ENCODE measurements at regions not wholly inside any gene's neighbourhood (a gene's known extent, or its start where the extent isn't known, plus 50 kb on each side); places are given as distances from the start of the nearest gene placed in this dataset.
"Not testable (repeated sequence)": the region's sequence is repeated elsewhere in the genome, so short reads cannot be mapped to it uniquely, and the experiment has no call there.

DNA sequence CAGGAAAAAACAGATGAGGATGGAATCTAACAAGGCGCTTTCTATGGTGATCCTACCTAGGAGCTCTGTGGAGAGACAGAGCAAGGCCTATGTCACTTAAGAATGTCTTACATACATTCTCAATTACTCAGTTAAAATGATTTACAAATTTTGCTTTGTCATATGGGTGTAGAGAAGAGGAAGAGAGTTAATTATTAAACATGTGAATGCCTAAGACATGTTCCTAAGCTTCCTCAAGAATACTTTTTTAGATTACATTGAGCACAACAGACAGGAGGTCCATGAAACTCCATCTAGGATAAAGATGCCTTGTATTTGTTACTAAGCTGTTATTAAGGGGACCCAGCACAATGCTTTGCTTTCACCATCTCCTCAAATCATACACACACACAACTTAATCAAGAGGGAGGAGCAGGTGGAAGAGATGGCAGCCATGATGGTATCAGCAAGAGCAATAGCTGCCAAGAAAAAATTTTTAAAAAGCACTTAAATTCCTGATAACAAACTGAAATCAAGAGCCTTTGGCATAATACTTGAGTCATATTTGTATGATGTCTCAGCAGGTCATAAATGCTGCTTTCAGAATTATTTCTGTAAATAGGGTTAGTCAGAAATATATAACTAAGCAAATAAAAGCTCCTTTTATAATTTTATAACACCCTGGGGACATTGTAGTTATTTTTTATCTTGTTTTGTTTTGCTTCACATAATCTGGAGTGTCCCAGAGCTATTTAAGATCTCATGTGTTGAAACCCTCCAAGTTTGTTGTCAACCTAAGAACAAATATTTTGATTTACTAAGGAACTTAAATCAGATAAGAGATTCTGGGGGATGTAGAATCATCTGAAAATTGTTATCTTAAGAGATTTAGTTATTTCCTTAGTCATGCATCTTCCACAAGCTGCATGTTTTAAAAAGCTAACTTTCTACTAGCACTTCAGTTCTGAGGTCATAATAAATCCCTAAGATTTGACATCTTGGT, 70.0 kb upstream of the CD2AP start:
- Mint-ChIP-seq H3K4me1 (no peaks in the 10 kb centered on the region), H3K27me3 (no peaks in the 10 kb centered on the region), H3K27ac (no peak overlapping the region), H3K36me3 (ENCODE audit: low read depth) (no peaks in the 10 kb centered on the region), H3K9me3 (ENCODE audit: low read depth) (no peaks in the 10 kb centered on the region), H3K4me3 (no peak overlapping the region)
- intact Hi-C loops (cut with DNase I, micrococcal nuclease), result no loop called here
- no peak for DNase-seq
- POLR2A ChIA-PET, result no interaction called here
- CTCF ChIA-PET, result interaction anchor here (0.6 to 1.4 kb wide), 3 partner anchors 12 to 373 kb away, joined by 3 to 4 read pairs (median 4); no protein-coding TSS in a partner anchor
- no peak for ATAC-seq

DNA sequence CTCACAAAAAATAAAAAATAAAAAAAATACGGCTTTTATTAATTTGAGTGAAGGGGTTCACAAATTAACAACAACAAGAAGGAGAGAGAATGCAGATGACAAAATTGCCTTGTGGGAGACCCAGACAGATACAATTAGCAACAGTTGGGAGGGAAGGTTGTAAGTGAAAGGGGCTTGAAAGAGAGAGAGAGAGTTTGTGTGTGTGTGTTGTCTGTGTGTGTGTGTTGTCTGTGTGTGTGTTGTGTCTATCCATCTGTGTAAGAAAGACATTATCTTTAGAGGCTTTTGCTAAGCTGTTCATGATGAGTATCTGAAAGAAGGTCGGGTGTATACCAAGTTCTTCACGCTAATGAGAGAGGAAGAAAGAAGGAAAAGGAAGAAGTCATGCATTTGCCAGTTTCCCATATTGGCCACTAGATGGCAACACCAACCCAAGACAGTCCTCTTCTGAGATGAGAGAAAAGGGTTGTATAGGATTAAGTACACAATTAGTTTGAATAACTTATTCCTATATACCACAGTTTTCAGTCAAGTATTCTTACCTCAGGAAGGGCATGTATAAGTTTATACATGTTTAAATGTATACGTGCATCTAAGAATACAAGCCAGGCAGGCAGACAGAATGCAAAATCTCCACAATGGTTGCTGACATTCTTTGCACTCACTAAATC, 63.7 kb upstream of the CD2AP start:
- Mint-ChIP-seq H3K36me3 (ENCODE audit: low read depth) (no peaks in the 10 kb centered on the region), H3K9me3 (ENCODE audit: low read depth) (no peaks in the 10 kb centered on the region), H3K4me1 (peaks cover 14% of the 10 kb centered on the region), H3K27me3 (no peaks in the 10 kb centered on the region), H3K27ac (peak overlapping the region; percentile 83), H3K4me3 (peak overlapping the region; percentile 72)
- DNase-seq (peak; percentile 46), ATAC-seq (peak; percentile 84)
- CTCF ChIA-PET, result interaction anchor here (0.7 to 2.1 kb wide), 10 partner anchors 9 to 394 kb away, joined by 3 to 10 read pairs (median 4); partner anchors contain the start of genes CD2AP and OPN5
- POLR2A ChIA-PET, result no interaction called here
- intact Hi-C loops (cut with DNase I, micrococcal nuclease), result loop anchor here (1.0 to 5.0 kb wide), 7 partner anchors 63 to 366 kb away; partner anchors contain the start of gene CD2AP (in 1 of the 2)

DNA sequence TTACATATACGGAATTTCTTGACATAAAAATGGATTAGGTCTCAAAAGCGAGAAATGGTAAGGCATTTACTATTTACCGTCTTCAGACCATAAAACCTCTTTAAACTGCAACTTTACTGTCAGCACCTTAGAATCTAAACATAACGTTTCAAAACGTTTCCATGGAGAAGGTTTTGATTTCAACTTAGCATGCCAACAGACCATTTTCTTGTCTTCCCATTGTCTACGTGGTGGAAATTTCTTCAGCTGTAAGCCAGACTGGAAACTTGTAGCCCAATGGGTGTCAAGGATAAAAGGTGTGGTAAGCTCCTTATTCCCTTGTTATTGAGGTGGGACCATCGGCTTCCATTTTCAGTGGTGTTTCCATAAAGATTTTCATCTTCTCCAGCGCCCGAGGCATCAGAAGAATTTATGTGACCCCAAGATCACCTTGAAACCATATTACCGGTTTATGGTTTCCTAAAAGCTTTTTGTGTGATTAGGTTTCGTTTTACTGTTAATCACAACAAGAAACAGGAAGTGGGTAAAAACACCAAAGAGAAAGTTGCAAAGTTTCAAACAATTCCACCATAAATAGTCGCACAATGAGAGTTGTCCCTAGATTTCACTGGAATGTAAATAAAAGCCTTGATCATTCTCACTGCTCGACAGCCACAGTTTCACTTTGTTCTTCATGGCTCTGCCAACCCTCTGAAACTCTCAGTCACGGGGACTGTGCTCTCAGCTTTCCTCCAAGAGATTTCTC, 63.0 kb upstream of the CD2AP start:
- H3K27ac Mint-ChIP-seq, result peak overlapping the region; percentile 83
- ChIA-PET CTCF (interaction anchor here (0.7 to 2.1 kb wide), 12 partner anchors 8 to 393 kb away, joined by 3 to 8 read pairs (median 4); partner anchors contain the start of genes CD2AP and OPN5), POLR2A (no interaction called here)
- ATAC-seq, result peak; percentile 40
- peak; percentile 15 for DNase-seq
- H3K4me1 Mint-ChIP-seq, result peaks cover 14% of the 10 kb centered on the region
- H3K9me3 Mint-ChIP-seq (ENCODE audit: low read depth), result no peaks in the 10 kb centered on the region
- peak overlapping the region; percentile 72 for H3K4me3 Mint-ChIP-seq
- H3K27me3 Mint-ChIP-seq, result no peaks in the 10 kb centered on the region
- no peaks in the 10 kb centered on the region for H3K36me3 Mint-ChIP-seq (ENCODE audit: low read depth)
- intact Hi-C loops (cut with DNase I, micrococcal nuclease), result loop anchor here (1.0 to 5.0 kb wide), 7 partner anchors 63 to 366 kb away; partner anchors contain the start of gene CD2AP (in 1 of the 2)

DNA sequence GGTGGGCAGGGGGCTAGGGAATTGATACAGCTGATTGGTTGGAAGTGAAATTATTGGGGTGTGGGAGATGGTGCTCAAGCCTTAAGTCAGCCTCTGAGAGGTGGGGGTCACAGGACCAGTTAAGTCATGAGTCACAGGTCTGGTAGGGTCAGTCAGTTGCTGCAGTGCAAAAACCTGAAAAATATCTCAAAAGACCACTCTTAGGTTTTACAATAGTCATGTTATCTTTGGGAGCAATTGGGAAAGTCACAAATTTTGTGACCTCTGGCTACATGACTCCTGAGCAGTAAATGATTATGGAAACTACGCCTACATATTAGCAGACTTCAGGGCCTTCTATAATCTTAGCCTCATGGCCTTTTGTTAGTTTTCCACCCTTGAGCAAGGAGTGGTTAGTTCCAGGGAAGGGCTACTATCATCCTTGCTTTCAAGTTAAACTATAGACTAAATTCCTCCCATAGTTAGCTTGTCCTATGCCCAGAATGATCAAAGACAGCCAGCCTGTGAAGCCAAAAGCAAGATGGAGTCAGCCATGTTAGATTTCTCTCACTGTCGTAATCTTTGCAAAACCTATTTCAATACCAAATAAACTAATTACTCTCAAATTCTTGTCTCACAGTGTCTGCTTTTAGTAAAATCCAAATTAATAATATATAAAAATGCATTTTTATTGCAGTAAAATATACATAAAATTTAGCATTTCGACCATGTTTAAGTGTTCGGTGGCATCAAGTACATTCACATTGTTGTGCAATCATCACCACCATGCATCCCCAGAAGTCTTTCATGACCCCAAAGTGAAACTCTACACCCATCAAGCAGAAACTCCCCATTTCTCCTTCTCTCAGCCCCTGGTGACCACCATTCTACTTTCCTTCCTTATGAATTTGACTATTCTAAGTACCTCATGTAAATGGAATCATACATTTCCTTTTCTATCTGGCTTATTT, 60.9 kb upstream of the CD2AP start:
- ATAC-seq, result no peak
- peaks cover 14% of the 10 kb centered on the region for H3K4me1 Mint-ChIP-seq
- H3K27me3 Mint-ChIP-seq, result no peaks in the 10 kb centered on the region
- H3K36me3 Mint-ChIP-seq (ENCODE audit: low read depth), result no peaks in the 10 kb centered on the region
- ChIA-PET POLR2A (no interaction called here), CTCF (interaction anchor here (0.7 to 2.1 kb wide), 4 partner anchors 12 to 364 kb away, joined by 3 to 8 read pairs (median 4); no protein-coding TSS in a partner anchor)
- no peaks in the 10 kb centered on the region for H3K9me3 Mint-ChIP-seq (ENCODE audit: low read depth)
- H3K4me3 Mint-ChIP-seq, result no peak overlapping the region
- no peak for DNase-seq
- H3K27ac Mint-ChIP-seq, result peak overlapping the region; percentile 21
- intact Hi-C loops (cut with DNase I, micrococcal nuclease), result no loop called here

DNA sequence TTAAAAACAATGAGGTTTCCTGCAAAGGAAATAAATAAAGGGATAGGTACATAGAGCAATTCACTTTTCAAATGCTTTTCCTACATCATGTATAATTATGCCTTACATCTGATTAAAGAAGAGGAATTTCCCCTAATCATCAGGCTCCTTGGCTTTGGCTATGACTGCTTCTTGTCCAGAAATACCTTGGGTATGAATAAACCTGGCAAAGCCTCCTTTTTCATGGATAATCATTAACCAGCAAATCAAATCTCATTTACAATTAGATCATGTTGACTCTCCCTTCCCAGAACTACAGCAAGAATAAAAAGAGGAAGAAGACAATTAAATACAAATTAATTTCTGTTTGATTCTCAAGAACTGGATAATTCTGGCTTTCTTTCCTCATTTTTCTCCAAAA, 58.0 kb upstream of the CD2AP start:
- POLR2A ChIA-PET, result interaction anchor here (0.7 kb wide), 1 partner anchor 9 kb away, joined by 3 read pairs; no protein-coding TSS in a partner anchor
- CTCF ChIA-PET, result interaction anchor here (0.8 kb wide), 1 partner anchor 10 kb away, joined by 4 read pairs; no protein-coding TSS in a partner anchor

DNA sequence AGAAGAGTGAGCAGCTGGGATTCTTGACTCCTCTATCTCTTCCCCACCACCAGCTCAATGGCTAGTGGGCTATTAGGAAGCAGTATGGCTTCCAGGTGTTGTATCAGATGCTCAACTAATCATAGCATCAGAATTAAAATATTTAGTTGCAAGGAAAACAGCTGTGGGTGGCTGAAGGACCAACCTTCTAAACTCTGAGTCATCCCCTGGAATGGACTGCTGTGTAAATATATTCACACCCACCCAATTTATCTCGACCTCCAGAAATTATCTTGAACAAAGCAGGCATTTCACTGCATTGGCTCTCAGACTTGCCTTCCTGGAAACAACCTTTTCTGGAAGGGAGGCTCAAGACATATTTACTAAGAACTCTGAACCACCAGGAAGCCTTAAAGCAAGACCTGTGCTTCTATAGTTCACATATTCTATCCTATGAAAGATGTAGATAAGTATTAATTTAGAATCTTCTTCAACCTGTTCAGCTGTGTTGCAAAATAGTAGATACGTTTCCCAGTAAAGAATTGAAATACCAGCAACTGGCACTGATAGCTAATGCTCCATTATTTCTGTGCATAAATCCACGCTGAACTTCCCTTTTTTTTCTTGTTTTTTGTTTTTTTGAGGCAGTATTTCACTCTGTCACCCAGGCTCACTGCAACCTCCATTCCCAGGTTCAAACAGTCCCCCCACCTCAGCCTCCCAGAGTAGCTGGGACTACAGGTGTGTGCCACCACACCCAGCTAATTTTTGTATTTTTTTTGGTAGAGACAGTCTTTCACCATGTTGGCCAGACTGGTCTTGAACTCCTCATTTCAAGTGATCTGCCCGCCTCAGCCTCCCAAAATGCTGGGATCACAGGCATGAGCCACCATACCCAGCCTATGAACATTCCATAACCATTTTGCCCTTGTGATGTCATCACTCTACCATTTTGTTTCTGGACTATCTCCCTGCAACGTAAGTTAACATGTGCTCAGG, 56.9 kb upstream of the CD2AP start:
- ATAC-seq, result no peak
- H3K4me3 Mint-ChIP-seq, result no peak overlapping the region
- CTCF ChIA-PET, result no interaction called here
- H3K4me1 Mint-ChIP-seq, result no peaks in the 10 kb centered on the region
- intact Hi-C loops (cut with DNase I, micrococcal nuclease), result no loop called here
- H3K27ac Mint-ChIP-seq, result no peak overlapping the region
- no peaks in the 10 kb centered on the region for H3K27me3 Mint-ChIP-seq
- POLR2A ChIA-PET, result interaction anchor here (0.7 kb wide), 1 partner anchor 10 kb away, joined by 3 read pairs; no protein-coding TSS in a partner anchor
- no peaks in the 10 kb centered on the region for H3K36me3 Mint-ChIP-seq (ENCODE audit: low read depth)
- H3K9me3 Mint-ChIP-seq (ENCODE audit: low read depth), result no peaks in the 10 kb centered on the region
- no peak for DNase-seq

More for the DNA sequence above, 58.0 kb upstream of the CD2AP start:
- no peaks in the 10 kb centered on the region for H3K9me3 Mint-ChIP-seq (ENCODE audit: low read depth)
- intact Hi-C loops (cut with DNase I, micrococcal nuclease), result no loop called here
- H3K4me1 Mint-ChIP-seq, result peaks cover 6% of the 10 kb centered on the region
- no peak overlapping the region for H3K27ac Mint-ChIP-seq
- no peaks in the 10 kb centered on the region for H3K27me3 Mint-ChIP-seq
- no peaks in the 10 kb centered on the region for H3K36me3 Mint-ChIP-seq (ENCODE audit: low read depth)
- DNase-seq, result no peak
- no peak for ATAC-seq
- H3K4me3 Mint-ChIP-seq, result no peak overlapping the region

DNA sequence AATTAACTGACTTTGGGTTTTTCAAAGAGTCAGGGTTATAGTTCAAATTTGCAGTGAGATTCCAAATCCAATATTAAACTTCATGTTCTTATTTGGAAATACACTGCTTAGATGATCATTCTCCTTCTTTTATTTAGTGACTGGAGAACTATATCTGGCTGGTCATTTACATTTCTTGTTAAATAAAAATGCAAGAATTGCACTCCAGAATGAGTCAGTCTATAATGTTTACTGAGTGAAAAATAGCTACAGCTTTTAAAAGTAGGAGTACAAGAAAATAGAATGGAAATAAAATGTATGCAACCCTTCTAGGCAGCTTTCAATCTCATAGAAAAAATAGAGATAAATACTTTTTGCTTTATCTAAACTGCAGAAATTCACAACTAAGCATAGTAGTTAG, 54.5 kb upstream of the CD2AP start:
- H3K27me3 Mint-ChIP-seq, result no peaks in the 10 kb centered on the region
- H3K4me3 Mint-ChIP-seq, result no peak overlapping the region
- H3K36me3 Mint-ChIP-seq (ENCODE audit: low read depth), result no peaks in the 10 kb centered on the region
- ChIA-PET POLR2A (no interaction called here), CTCF (interaction anchor here (1.2 kb wide), 1 partner anchor 8 kb away, joined by 4 read pairs; no protein-coding TSS in a partner anchor)
- H3K27ac Mint-ChIP-seq, result no peak overlapping the region
- H3K4me1 Mint-ChIP-seq, result no peaks in the 10 kb centered on the region
- no peaks in the 10 kb centered on the region for H3K9me3 Mint-ChIP-seq (ENCODE audit: low read depth)
- ATAC-seq, result no peak
- no peak for DNase-seq
- intact Hi-C loops (cut with DNase I, micrococcal nuclease), result no loop called here

DNA sequence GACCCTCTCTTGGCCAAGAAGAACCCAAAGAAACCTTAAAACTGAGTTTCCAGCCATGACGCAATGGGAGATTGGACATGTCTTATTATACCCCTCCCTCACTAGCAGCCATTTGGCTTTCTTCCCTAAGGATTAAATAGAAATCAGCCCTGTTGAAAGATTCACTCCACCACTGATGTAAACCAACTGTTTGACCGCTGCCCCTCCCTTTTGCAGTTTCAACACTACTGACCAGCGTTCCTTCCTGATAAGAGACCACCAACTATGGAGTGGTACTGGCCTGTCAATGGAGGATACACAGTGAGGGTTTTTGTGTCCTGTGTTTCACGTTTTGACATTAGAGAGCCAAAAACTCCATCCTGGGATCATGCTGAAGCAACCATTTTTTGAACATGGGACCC, 53.2 kb upstream of the CD2AP start:
- H3K4me3 Mint-ChIP-seq, result no peak overlapping the region
- H3K4me1 Mint-ChIP-seq, result no peaks in the 10 kb centered on the region
- ATAC-seq (no peak), DNase-seq (no peak)
- intact Hi-C loops (cut with DNase I, micrococcal nuclease), result no loop called here
- H3K27me3 Mint-ChIP-seq, result no peaks in the 10 kb centered on the region
- ChIA-PET CTCF (no interaction called here), POLR2A (no interaction called here)
- H3K36me3 Mint-ChIP-seq (ENCODE audit: low read depth), result no peaks in the 10 kb centered on the region
- H3K9me3 Mint-ChIP-seq (ENCODE audit: low read depth), result peaks cover 5% of the 10 kb centered on the region
- no peak overlapping the region for H3K27ac Mint-ChIP-seq

DNA sequence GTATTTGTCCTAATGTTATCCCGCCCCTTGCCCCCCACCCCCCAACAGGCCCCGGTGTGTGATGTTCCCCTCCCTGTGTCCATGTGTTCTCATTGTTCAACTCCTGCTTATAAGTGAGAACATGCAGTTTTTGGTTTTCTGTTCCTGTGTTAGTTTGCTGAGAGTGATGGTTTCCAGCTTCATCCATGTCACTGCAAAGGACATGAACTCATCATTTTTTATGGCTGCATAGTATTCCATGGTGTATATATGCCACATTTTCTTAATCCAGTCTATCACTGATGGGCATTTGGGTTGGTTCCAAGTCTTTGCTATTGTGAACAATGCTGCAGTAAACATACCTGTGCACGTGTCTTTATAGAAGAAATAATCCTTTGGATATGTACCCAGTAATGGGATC, 51.9 kb upstream of the CD2AP start:
- H3K27me3 Mint-ChIP-seq; H3K36me3 Mint-ChIP-seq (ENCODE audit: low read depth); H3K9me3 Mint-ChIP-seq (ENCODE audit: low read depth); POLR2A ChIA-PET; H3K4me3 Mint-ChIP-seq; DNase-seq; H3K27ac Mint-ChIP-seq; ATAC-seq; intact Hi-C loops (cut with DNase I, micrococcal nuclease); H3K4me1 Mint-ChIP-seq: not testable (repeated sequence)
- CTCF ChIA-PET, result interaction anchor here (0.6 kb wide), 1 partner anchor 245 kb away, joined by 3 read pairs; no protein-coding TSS in a partner anchor

Measured in activated CD4-positive, alpha-beta T cell treated with anti-CD3 and anti-CD28 coated beads for 36 hours (primary cell).